Breast epithelium (tissue), 3 donors: ENCODE measurements at regions not wholly inside any gene's neighbourhood (a gene's known extent, or its start where the extent isn't known, plus 50 kb on each side); places are given as distances from the start of the nearest gene placed in this dataset.

Source experiments
- POLR2A ChIP-seq: fragments of 450-650 bp; IDR thresholded peaks from one replicate; pipeline ENCODE4 v1.6.1; 2016; ENCODE audit warnings: antibody characterized with exemption, mild to moderate bottlenecking, moderate library complexity
- POLR2AphosphoS5 ChIP-seq, 3 donors: sonication (generic); formaldehyde crosslinking; IDR thresholded peaks; one replicate each; pipeline ENCODE4 v1.6.1; 2017; ENCODE audit warnings: antibody characterized with exemption in 3 of 3
- TF ChIP-seq, protein P1 (sequence below), 3 donors: fragments of 450-650 bp; IDR thresholded peaks; one replicate each; pipeline ENCODE4 v1.5.1; 2016 to 2017; ENCODE audit warnings: antibody characterized with exemption in 3 of 3, mild to moderate bottlenecking in 3 of 3, moderate library complexity in 3 of 3

DNA sequence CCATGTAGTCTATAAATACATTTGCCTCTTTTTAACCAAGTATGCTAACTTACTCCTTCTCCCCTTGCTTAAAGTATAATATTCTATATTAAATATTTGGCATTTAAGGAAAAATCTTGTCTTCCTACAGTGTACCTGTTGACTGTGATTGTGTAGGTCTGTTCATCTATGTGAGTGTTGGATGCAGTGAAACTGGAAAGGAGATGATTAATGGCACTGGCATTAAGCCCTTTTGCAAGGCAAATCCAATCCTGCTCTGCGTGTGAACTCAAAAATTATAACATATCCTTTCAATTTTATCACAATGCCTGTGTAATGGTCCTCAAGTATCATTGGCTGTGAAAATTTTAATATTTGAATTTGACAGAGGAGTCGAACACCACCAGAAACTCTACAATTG, 565.0 kb downstream of the KCNT2 start:
- no peak for TF ChIP-seq POLR2A
- TF ChIP-seq, protein P1, sequence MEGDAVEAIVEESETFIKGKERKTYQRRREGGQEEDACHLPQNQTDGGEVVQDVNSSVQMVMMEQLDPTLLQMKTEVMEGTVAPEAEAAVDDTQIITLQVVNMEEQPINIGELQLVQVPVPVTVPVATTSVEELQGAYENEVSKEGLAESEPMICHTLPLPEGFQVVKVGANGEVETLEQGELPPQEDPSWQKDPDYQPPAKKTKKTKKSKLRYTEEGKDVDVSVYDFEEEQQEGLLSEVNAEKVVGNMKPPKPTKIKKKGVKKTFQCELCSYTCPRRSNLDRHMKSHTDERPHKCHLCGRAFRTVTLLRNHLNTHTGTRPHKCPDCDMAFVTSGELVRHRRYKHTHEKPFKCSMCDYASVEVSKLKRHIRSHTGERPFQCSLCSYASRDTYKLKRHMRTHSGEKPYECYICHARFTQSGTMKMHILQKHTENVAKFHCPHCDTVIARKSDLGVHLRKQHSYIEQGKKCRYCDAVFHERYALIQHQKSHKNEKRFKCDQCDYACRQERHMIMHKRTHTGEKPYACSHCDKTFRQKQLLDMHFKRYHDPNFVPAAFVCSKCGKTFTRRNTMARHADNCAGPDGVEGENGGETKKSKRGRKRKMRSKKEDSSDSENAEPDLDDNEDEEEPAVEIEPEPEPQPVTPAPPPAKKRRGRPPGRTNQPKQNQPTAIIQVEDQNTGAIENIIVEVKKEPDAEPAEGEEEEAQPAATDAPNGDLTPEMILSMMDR (IDR thresholded peaks at IDR 0.05) = no peak
- no peak for TF ChIP-seq POLR2AphosphoS5 (IDR thresholded peaks at IDR 0.05)
